T-helper 1 cell treated with Interleukin-12 subunit alpha and Interleukin-12 subunit beta and Interleukin-4 antibody, amounts not matched to agents 30 ng/mL and 1 ng/mL, for 36 hours (primary cell): ENCODE measurements at regions not wholly inside any gene's neighbourhood (a gene's known extent, or its start where the extent isn't known, plus 50 kb on each side); places are given as distances from the start of the nearest gene placed in this dataset.
"Not testable (repeated sequence)": the region's sequence is repeated elsewhere in the genome, so short reads cannot be mapped to it uniquely, and the experiment has no call there.

Experiments
- intact Hi-C: fragments of 100-400 bp; cut with micrococcal nuclease; formaldehyde crosslinking; loops from one replicate; pipeline ENCODE4 v1.15.1; 2024

GRCh38 chr10:78602201-78602932 is 466.4 kb upstream of the ZMIZ1 start:
- intact Hi-C loops: no loop called here

- intact Hi-C loops: no loop called here
Measured at GRCh38 chr10:78604286-78604685, 464.5 kb upstream of the ZMIZ1 start.

GRCh38 chr10:78604721-78605120 is 464.0 kb upstream of the ZMIZ1 start:
- intact Hi-C loops: no loop called here

GRCh38 chr10:78605800-78606350 is 462.9 kb upstream of the ZMIZ1 start:
- intact Hi-C loops: no loop called here

- intact Hi-C loops: not testable (repeated sequence)
Measured at GRCh38 chr10:78606766-78607165, 462.0 kb upstream of the ZMIZ1 start.

GRCh38 chr10:78609976-78610375 is 458.8 kb upstream of the ZMIZ1 start:
- intact Hi-C loops: no loop called here

- intact Hi-C loops: no loop called here
Measured at GRCh38 chr10:78613132-78613531, 455.6 kb upstream of the ZMIZ1 start.

- intact Hi-C loops: no loop called here
Measured at GRCh38 chr10:78614267-78614666, 454.5 kb upstream of the ZMIZ1 start.

- intact Hi-C loops: no loop called here
Measured at GRCh38 chr10:78614744-78615143, 454.0 kb upstream of the ZMIZ1 start.

- intact Hi-C loops: no loop called here
Measured at GRCh38 chr10:78616125-78616695, 452.6 kb upstream of the ZMIZ1 start.

- intact Hi-C loops: no loop called here
Measured at GRCh38 chr10:78617115-78617514, 451.7 kb upstream of the ZMIZ1 start.

- intact Hi-C loops: no loop called here
Measured at GRCh38 chr10:78617631-78618030, 451.1 kb upstream of the ZMIZ1 start.

GRCh38 chr10:78618050-78618449 is 450.7 kb upstream of the ZMIZ1 start:
- intact Hi-C loops: no loop called here

- intact Hi-C loops: no loop called here
Measured at GRCh38 chr10:78619115-78619851, 449.5 kb upstream of the ZMIZ1 start.

- intact Hi-C loops: no loop called here
Measured at GRCh38 chr10:78619896-78620295, 448.9 kb upstream of the ZMIZ1 start.

GRCh38 chr10:78620985-78621799 is 447.6 kb upstream of the ZMIZ1 start:
- intact Hi-C loops: no loop called here

- intact Hi-C loops: no loop called here
Measured at GRCh38 chr10:78623578-78624215, 445.1 kb upstream of the ZMIZ1 start.

- intact Hi-C loops: no loop called here
Measured at GRCh38 chr10:78624791-78625190, 444.0 kb upstream of the ZMIZ1 start.

- intact Hi-C loops: no loop called here
Measured at GRCh38 chr10:78626471-78626870, 442.3 kb upstream of the ZMIZ1 start.

GRCh38 chr10:78627254-78627795 is 441.4 kb upstream of the ZMIZ1 start:
- intact Hi-C loops: no loop called here

- intact Hi-C loops: no loop called here
Measured at GRCh38 chr10:78628976-78629375, 439.8 kb upstream of the ZMIZ1 start.
